SK-N-SH treated with all-trans-retinoic acid at 6 μM for 48 hours (cell line): ENCODE measurements at regions not wholly inside any gene's neighbourhood (a gene's known extent, or its start where the extent isn't known, plus 50 kb on each side); places are given as distances from the start of the nearest gene placed in this dataset.
A peak's percentile ranks its signal among the peaks of the same experiment; 100 is the strongest.

Source experiments
- ATAC-seq: fragments of 200-7000 bp; cut with Tn5 transposase; 3 replicates; pipeline ENCODE4 v1.9.1; 2020; ENCODE audit warnings: mild to moderate bottlenecking, moderate library complexity
- ARNTL ChIP-seq: fragments of 450-650 bp; formaldehyde crosslinking; IDR thresholded peaks from 2 replicates; pipeline ENCODE4 v1.5.0; 2020; ENCODE audit warnings: low read depth, mild to moderate bottlenecking, moderate library complexity, borderline replicate concordance
- BACH2 ChIP-seq: fragments of 250-450 bp; sonication (Bioruptor Pico); IDR thresholded peaks from 2 replicates; pipeline ENCODE4 v1.9.0; 2021; ENCODE audit warnings: mild to moderate bottlenecking, borderline replicate concordance
- CSDC2 ChIP-seq: fragments of 250-450 bp; sonication (Bioruptor Pico); IDR thresholded peaks from 2 replicates; pipeline ENCODE4 v1.5.0; 2020; ENCODE audit warnings: mild to moderate bottlenecking, moderate library complexity
- CSRNP3 ChIP-seq: fragments of 250-450 bp; sonication (Bioruptor Pico); IDR thresholded peaks from 2 replicates; pipeline ENCODE4 v1.5.1; 2021; ENCODE audit warnings: mild to moderate bottlenecking, moderate library complexity
- ESRRG ChIP-seq: fragments of 250-450 bp; sonication (Bioruptor Pico); IDR thresholded peaks from 2 replicates; pipeline ENCODE4 v1.6.1; 2021; ENCODE audit warnings: mild to moderate bottlenecking
- GLIS3 ChIP-seq: fragments of 250-450 bp; sonication (Bioruptor Pico); IDR thresholded peaks from 2 replicates; pipeline ENCODE4 v1.5.0; 2020; ENCODE audit warnings: mild to moderate bottlenecking, moderate library complexity
- OSR1 ChIP-seq: fragments of 250-450 bp; sonication (Bioruptor Pico); IDR thresholded peaks from 2 replicates; pipeline ENCODE4 v1.8.0; 2022; ENCODE audit warnings: moderate library complexity, mild to moderate bottlenecking, inconsistent platforms
- PPARA ChIP-seq: fragments of 250-450 bp; sonication (Bioruptor Pico); IDR thresholded peaks from 2 replicates; pipeline ENCODE4 v1.5.0; 2020; ENCODE audit warnings: mild to moderate bottlenecking, borderline replicate concordance
- RARB ChIP-seq: fragments of 250-450 bp; sonication (Bioruptor Pico); IDR thresholded peaks from 2 replicates; pipeline ENCODE4 v1.8.0; 2021; ENCODE audit warnings: mild to moderate bottlenecking, moderate library complexity
- SNAI2 ChIP-seq: fragments of 250-450 bp; sonication (Bioruptor Pico); IDR thresholded peaks from 2 replicates; pipeline ENCODE4 v1.5.0; 2020; ENCODE audit warnings: mild to moderate bottlenecking, moderate library complexity
- TCF4 ChIP-seq: fragments of 250-450 bp; sonication (Bioruptor Pico); IDR thresholded peaks from 2 replicates; pipeline ENCODE4 v1.8.0; 2021; ENCODE audit warnings: mild to moderate bottlenecking, moderate library complexity, borderline replicate concordance
- TOX ChIP-seq: fragments of 250-450 bp; sonication (Bioruptor Pico); IDR thresholded peaks from 2 replicates; pipeline ENCODE4 v1.8.0; 2021; ENCODE audit warnings: mild to moderate bottlenecking, moderate library complexity, borderline replicate concordance
- ZC3H10 ChIP-seq: fragments of 250-450 bp; sonication (Bioruptor Pico); IDR thresholded peaks from 2 replicates; pipeline ENCODE4 v1.5.1; 2021; ENCODE audit warnings: mild to moderate bottlenecking, moderate library complexity
- ZFP3 ChIP-seq: fragments of 250-450 bp; sonication (Bioruptor Pico); IDR thresholded peaks from 2 replicates; pipeline ENCODE4 v1.5.0; 2020; ENCODE audit warnings: mild to moderate bottlenecking, moderate library complexity
- ZFP30 ChIP-seq: fragments of 450-650 bp; formaldehyde crosslinking; IDR thresholded peaks from 2 replicates; pipeline ENCODE4 v1.5.0; 2022; ENCODE audit warnings: mild to moderate bottlenecking, moderate library complexity
- ZNF565 ChIP-seq: fragments of 450-650 bp; formaldehyde crosslinking; conservative IDR thresholded peaks from 2 replicates; pipeline ENCODE4 v1.5.0; 2020; ENCODE audit warnings: low read depth, mild to moderate bottlenecking, moderate library complexity
- ZNF70 ChIP-seq: fragments of 450-650 bp; formaldehyde crosslinking; IDR thresholded peaks from 2 replicates; pipeline ENCODE4 v1.5.0; 2020; ENCODE audit warnings: mild to moderate bottlenecking, moderate library complexity
- ZNF8 ChIP-seq: fragments of 450-650 bp; formaldehyde crosslinking; IDR thresholded peaks from 2 replicates; pipeline ENCODE4 v1.5.0; 2020; ENCODE audit warnings: mild to moderate bottlenecking, moderate library complexity
- TF ChIP-seq, protein P1 (sequence below): fragments of 250-450 bp; sonication (Bioruptor Pico); IDR thresholded peaks from 2 replicates; pipeline ENCODE4 v1.5.0; 2020; ENCODE audit warnings: mild to moderate bottlenecking, moderate library complexity
- TF ChIP-seq, protein P2 (sequence below): fragments of 250-450 bp; sonication (Bioruptor Pico); IDR thresholded peaks from 2 replicates; pipeline ENCODE4 v1.5.1; 2020; ENCODE audit warnings: low read depth, mild to moderate bottlenecking, moderate library complexity
- TF ChIP-seq, protein P3 (sequence below): fragments of 250-450 bp; sonication (Bioruptor Pico); IDR thresholded peaks from 2 replicates; pipeline ENCODE4 v1.8.0; 2021; ENCODE audit warnings: low read depth, mild to moderate bottlenecking, moderate library complexity, borderline replicate concordance

DNA sequence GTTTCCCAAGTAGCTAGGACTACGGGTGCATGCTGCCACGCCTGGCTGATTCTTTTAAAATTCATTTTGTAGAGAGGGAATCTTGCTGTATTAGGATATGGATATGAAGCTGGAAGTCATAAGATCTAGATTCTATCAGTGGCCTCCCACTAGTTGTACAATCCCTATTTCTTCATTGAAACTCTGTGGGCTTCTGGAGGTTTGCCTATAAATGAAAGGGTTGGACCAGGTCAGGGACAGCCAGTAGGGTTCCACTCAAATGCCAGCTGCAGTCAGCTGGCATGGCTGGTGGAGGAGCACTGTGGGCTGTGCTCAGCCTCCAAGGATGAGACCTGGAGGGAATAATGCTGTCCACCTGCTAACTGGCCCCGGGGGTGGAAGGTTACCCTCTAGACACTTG is 110.2 kb upstream of the GJB6 start:
- TF ChIP-seq ZFP3 (CRISPR knock-in tag) (no peak), PPARA (CRISPR knock-in tag) (no peak)
- TF ChIP-seq, all 23 proteins: peak for 0
- no peak for ATAC-seq

DNA sequence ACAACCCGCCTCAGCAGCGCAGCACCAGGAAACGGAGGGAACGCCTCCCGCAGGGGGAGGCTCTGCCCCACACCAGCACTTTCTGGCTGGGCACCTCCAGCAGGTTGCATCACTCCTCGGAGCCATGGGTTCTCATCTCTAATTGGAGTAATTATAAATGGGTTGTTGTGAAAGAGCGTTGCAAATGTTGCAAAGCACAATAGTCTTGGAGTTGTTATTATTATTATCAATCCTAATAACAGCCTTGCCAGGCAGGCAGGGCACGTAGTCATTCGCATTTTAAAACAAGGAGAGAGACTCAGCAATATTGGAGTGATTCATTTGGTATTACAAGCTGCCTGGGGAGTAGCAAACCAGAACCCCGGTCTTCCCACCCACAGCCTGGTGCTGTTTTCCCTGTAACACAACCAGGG is 108.6 kb upstream of the GJB6 start:
- ATAC-seq = peak; percentile 64
- no peak for TF ChIP-seq CSRNP3 (CRISPR knock-in tag)
- TF ChIP-seq GLIS3 (CRISPR knock-in tag) = no peak
- no peak for TF ChIP-seq CSDC2 (CRISPR knock-in tag)
- TF ChIP-seq TCF4 = no peak
- no peak for TF ChIP-seq BACH2 (CRISPR knock-in tag)
- TF ChIP-seq, protein P1, sequence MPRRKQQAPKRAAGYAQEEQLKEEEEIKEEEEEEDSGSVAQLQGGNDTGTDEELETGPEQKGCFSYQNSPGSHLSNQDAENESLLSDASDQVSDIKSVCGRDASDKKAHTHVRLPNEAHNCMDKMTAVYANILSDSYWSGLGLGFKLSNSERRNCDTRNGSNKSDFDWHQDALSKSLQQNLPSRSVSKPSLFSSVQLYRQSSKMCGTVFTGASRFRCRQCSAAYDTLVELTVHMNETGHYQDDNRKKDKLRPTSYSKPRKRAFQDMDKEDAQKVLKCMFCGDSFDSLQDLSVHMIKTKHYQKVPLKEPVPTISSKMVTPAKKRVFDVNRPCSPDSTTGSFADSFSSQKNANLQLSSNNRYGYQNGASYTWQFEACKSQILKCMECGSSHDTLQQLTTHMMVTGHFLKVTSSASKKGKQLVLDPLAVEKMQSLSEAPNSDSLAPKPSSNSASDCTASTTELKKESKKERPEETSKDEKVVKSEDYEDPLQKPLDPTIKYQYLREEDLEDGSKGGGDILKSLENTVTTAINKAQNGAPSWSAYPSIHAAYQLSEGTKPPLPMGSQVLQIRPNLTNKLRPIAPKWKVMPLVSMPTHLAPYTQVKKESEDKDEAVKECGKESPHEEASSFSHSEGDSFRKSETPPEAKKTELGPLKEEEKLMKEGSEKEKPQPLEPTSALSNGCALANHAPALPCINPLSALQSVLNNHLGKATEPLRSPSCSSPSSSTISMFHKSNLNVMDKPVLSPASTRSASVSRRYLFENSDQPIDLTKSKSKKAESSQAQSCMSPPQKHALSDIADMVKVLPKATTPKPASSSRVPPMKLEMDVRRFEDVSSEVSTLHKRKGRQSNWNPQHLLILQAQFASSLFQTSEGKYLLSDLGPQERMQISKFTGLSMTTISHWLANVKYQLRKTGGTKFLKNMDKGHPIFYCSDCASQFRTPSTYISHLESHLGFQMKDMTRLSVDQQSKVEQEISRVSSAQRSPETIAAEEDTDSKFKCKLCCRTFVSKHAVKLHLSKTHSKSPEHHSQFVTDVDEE (CRISPR knock-in tag) = no peak
- TF ChIP-seq ZNF8 (CRISPR knock-in tag) = no peak
- no peak for TF ChIP-seq ZNF70 (CRISPR knock-in tag)
- no peak for TF ChIP-seq PPARA (CRISPR knock-in tag)
- no peak for TF ChIP-seq ESRRG (CRISPR knock-in tag)

DNA sequence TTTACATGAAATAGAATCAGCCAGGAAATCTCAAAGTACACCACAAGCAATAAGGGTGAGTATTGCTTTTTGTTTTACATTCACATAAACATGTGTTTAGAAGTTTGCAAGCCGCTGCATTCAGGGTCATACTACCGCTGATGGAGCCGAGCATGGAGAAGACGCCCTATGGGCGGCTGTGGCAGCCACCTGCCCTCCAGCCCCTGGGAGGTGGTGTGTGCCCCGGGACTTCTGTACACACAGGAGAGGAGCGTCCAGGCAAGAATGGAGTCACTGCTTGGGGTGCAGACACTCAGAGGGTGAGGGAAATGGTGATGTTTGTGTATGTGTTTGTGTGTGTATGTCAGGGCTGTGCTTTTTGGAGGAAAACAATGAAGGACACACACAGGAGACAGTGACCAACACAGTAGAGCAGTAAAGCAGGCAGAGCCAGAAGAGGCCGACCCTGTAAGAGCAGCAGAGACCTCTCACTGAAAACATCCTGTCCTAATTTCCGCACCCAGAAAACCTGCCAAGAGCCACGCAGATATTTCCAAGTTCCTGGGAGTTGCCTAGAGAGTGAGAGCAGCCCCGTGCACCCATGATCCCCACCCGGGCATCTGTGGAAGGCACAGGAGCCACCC is 108.1 kb upstream of the GJB6 start:
- no peak for TF ChIP-seq ZNF70 (CRISPR knock-in tag)
- TF ChIP-seq ZFP30 (CRISPR knock-in tag) = no peak
- TF ChIP-seq, all 23 proteins: peak for 0
- ATAC-seq = peak; percentile 41

GRCh38 chr13:20337884-20338551 is 105.9 kb upstream of the GJB6 start:
- no peak for TF ChIP-seq RARB (CRISPR knock-in tag)
- ATAC-seq = no peak

DNA sequence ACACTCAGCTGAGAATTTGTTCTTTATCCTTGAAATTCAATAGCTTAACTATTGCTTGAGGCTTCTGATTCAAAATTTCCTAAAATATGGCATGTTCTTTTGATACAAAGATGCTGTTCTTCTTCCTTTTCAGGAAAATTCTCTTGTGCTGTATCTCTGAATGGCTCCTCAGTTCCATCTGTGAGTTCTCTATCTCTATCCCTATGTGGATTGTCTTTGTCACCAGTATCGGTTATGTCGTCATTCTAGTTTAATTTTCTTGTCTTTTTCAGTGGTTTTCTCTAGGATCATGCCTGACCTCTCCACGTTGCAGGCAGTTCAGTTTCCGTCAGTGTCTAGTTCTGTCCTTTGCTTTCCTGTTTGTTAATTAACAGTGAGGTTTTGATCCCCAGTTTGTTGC is 104.6 kb upstream of the GJB6 start:
- TF ChIP-seq RARB (CRISPR knock-in tag) (no peak), CSDC2 (CRISPR knock-in tag) (no peak), CSRNP3 (CRISPR knock-in tag) (no peak), TCF4 (no peak), ARNTL (CRISPR knock-in tag) (no peak), OSR1 (no peak), GLIS3 (CRISPR knock-in tag) (no peak), ZNF565 (CRISPR knock-in tag) (no peak), ZNF70 (CRISPR knock-in tag) (no peak), SNAI2 (CRISPR knock-in tag) (no peak), ZFP3 (CRISPR knock-in tag) (no peak), ZC3H10 (CRISPR knock-in tag) (no peak), ZNF8 (CRISPR knock-in tag) (no peak), TOX (CRISPR knock-in tag) (no peak)
- TF ChIP-seq, protein P2, sequence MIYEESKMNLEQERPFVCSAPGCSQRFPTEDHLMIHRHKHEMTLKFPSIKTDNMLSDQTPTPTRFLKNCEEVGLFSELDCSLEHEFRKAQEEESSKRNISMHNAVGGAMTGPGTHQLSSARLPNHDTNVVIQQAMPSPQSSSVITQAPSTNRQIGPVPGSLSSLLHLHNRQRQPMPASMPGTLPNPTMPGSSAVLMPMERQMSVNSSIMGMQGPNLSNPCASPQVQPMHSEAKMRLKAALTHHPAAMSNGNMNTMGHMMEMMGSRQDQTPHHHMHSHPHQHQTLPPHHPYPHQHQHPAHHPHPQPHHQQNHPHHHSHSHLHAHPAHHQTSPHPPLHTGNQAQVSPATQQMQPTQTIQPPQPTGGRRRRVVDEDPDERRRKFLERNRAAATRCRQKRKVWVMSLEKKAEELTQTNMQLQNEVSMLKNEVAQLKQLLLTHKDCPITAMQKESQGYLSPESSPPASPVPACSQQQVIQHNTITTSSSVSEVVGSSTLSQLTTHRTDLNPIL (CRISPR knock-in tag) = no peak
- TF ChIP-seq, protein P3, sequence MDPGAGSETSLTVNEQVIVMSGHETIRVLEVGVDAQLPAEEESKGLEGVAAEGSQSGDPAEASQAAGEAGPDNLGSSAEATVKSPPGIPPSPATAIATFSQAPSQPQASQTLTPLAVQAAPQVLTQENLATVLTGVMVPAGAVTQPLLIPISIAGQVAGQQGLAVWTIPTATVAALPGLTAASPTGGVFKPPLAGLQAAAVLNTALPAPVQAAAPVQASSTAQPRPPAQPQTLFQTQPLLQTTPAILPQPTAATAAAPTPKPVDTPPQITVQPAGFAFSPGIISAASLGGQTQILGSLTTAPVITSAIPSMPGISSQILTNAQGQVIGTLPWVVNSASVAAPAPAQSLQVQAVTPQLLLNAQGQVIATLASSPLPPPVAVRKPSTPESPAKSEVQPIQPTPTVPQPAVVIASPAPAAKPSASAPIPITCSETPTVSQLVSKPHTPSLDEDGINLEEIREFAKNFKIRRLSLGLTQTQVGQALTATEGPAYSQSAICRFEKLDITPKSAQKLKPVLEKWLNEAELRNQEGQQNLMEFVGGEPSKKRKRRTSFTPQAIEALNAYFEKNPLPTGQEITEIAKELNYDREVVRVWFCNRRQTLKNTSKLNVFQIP (CRISPR knock-in tag) = no peak
- TF ChIP-seq, protein P1 (CRISPR knock-in tag) = no peak

More for the DNA sequence above, 104.6 kb upstream of the GJB6 start:
- ATAC-seq = no peak
